GM06990 (cell line): ENCODE measurements at regions not wholly inside any gene's neighbourhood (a gene's known extent, or its start where the extent isn't known, plus 50 kb on each side); places are given as distances from the start of the nearest gene placed in this dataset.

Source experiments
- DNase-seq: peaks from one replicate; pipeline ENCODE4 v3.0.0-alpha.2; 2011; ENCODE audit not compliant: insufficient read length; ENCODE audit errors: extremely low read depth
- H3K27me3 ChIP-seq: replicated peaks from 2 replicates; pipeline ENCODE4 v1.6.0; 2011; ENCODE audit warnings: low read length; ENCODE audit not compliant: control insufficient read depth, insufficient read depth
- H3K36me3 ChIP-seq: 2 replicates; pipeline ENCODE4 v1.5.1; 2011; ENCODE audit warnings: low read length; ENCODE audit not compliant: control insufficient read depth, insufficient read depth
- H3K4me3 ChIP-seq: replicated peaks from 2 replicates; pipeline ENCODE4 v1.5.1; 2011; ENCODE audit warnings: low read depth, mild to moderate bottlenecking, control low read depth, low read length
- TF ChIP-seq, protein P1 (sequence below): IDR thresholded peaks from 2 replicates; pipeline ENCODE4 v1.5.1; 2011; ENCODE audit warnings: low read length, control low read depth, mild to moderate bottlenecking, inconsistent platforms; ENCODE audit not compliant: insufficient read depth, poor library complexity, severe bottlenecking

DNA sequence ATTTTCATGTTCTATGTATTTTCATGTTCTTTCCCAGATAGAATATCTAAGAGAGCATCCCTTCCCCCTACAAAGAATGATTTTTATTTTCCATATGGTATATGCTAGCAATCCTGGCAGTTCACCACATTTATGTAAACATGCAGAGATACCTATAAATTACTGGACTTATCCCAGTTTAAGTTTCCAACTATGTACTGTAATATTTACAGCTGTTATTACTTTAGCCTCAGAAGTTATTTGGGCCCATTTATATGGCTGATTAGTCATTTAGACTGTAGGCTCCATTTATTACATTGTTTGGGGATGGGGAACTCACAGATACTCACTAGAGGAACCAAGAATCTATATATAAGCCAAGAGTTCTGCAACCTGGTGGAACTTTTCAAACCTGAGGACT lies 84.8 kb upstream of the WARS2 start:
- Histone ChIP-seq H3K4me3 (no peak overlapping the region), H3K36me3 (no peaks in the 10 kb centered on the region), H3K27me3 (no peaks in the 10 kb centered on the region)
- TF ChIP-seq, protein P1, sequence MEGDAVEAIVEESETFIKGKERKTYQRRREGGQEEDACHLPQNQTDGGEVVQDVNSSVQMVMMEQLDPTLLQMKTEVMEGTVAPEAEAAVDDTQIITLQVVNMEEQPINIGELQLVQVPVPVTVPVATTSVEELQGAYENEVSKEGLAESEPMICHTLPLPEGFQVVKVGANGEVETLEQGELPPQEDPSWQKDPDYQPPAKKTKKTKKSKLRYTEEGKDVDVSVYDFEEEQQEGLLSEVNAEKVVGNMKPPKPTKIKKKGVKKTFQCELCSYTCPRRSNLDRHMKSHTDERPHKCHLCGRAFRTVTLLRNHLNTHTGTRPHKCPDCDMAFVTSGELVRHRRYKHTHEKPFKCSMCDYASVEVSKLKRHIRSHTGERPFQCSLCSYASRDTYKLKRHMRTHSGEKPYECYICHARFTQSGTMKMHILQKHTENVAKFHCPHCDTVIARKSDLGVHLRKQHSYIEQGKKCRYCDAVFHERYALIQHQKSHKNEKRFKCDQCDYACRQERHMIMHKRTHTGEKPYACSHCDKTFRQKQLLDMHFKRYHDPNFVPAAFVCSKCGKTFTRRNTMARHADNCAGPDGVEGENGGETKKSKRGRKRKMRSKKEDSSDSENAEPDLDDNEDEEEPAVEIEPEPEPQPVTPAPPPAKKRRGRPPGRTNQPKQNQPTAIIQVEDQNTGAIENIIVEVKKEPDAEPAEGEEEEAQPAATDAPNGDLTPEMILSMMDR = no peak
- DNase-seq = no peak

DNA sequence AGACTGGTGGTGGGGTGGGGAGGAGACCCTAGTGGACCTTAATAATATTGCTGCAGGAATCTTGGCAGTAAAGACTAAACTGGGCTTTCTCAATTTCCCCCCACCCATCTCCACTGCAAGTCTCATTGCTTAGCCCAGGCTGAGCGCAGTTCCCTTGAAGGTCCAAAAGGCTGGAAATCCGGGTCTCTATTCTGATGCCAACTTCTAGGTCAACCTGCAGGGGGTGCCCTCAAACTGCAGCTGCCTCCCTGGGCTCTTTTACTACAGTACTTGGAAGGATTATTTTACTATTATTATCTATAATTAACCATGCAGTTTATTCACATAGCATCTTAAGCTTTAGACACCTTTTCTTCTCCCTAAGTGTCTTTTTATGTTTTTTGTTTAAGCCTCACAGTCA lies 85.4 kb upstream of the WARS2 start:
- no peaks in the 10 kb centered on the region for H3K36me3 ChIP-seq
- no peak overlapping the region for H3K4me3 ChIP-seq
- no peak for DNase-seq
- TF ChIP-seq, protein P1 = peak; percentile 19
- no peaks in the 10 kb centered on the region for H3K27me3 ChIP-seq

DNA sequence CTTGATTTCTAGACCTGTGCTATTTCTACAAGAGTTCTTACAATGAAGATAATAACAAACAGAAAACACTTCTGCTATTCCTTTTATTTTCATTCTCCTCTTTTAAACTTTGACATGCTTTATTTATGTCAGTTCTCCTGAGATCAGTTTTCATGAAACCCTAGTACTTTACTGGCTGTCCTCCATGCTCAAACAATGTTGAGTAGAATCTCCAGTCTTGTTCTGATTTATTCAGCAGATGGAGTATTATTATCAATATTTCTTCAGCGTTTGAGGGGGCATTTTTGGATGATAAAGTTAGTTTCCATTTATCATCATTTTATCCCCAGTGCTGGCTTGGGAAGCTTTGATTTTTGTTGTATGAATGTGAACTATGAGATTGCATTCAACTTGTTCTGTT lies 85.9 kb upstream of the WARS2 start:
- DNase-seq = no peak
- Histone ChIP-seq H3K27me3 (no peaks in the 10 kb centered on the region), H3K36me3 (no peaks in the 10 kb centered on the region), H3K4me3 (no peak overlapping the region)
- TF ChIP-seq, protein P1 = no peak

DNA sequence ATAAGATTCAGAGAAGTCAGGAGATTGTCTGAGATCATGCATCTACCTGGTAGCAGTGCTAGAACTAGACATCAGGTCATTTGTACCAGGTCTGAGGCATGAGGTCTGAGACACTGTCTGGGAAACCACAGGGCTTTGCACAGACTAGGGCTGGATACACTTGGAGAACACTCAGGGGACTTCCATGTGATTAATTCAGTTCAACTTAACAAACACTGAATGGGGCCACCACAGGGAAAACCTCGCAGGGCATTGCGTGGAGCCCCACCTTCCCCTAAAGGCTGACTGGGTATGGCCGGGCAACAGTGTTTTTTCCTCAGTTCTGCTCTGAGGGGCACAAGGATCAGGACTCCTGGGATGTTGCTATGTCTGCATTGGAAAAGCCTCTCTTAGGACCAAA lies 86.5 kb upstream of the WARS2 start:
- Histone ChIP-seq H3K36me3 (no peaks in the 10 kb centered on the region), H3K4me3 (no peak overlapping the region), H3K27me3 (no peaks in the 10 kb centered on the region)
- TF ChIP-seq, protein P1 = no peak
- no peak for DNase-seq

DNA sequence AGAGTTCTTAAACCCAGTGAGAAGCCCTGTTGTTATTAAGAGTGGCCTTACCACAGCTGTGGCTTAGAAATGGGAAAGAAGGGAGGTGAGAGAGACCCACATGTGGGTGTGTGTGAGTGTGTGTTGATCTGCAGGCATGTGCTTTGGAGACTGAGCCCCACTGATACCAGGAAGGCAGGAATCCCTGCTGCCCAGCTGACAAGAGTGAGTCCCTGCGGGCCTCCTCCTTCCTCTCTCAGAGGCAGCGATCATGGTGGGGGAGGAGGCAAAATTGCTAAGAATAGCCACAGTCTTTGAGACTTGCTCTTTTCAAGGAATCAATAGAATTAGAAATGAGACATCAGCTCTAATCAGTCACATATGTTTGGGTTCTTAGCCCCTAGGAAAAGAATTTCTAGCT lies 87.0 kb upstream of the WARS2 start:
- H3K27me3 ChIP-seq = no peaks in the 10 kb centered on the region
- no peak for DNase-seq
- TF ChIP-seq, protein P1 = no peak
- H3K36me3 ChIP-seq = no peaks in the 10 kb centered on the region
- H3K4me3 ChIP-seq = no peak overlapping the region

DNA sequence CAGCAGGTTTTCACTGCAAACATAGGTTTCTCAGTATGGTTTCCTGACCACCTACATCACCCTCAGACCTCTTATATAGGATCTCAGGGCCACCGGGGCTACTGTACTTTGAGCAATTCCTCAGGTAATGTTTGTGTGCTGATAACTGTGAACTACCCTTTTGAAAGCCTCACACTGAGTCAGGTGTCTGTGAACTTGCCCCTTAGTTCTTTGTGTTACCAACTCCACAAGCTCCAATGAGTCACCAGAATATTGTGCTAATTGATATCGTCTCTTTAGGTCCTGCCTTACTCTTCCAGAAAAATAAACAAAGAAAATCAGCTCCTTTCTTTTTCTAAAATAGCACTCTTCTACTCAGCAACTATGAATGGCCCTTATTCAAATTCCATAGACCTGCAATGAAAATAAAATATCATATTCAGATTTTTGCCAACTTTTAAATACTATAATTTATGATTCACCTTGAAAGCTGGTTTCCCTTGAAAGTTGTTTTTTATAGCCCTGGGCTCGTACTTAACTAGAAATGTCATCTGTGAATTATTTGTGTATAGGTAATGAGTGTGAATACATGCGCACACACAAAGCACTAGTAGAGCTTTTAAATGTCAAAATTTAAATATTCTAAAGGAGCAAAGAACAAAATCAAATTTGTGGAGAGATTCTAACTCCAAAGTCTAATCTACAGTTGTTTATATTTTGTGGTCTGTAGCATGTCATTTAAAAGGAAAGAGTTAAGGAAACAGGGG lies 88.1 kb upstream of the WARS2 start:
- H3K4me3 ChIP-seq = no peak overlapping the region
- H3K27me3 ChIP-seq = no peaks in the 10 kb centered on the region
- no peaks in the 10 kb centered on the region for H3K36me3 ChIP-seq
- TF ChIP-seq, protein P1 = no peak
- DNase-seq = no peak
